ENCODE measurements at regions not wholly inside any gene's neighbourhood (a gene's known extent, or its start where the extent isn't known, plus 50 kb on each side); places are given as distances from the start of the nearest gene placed in this dataset.

DNA sequence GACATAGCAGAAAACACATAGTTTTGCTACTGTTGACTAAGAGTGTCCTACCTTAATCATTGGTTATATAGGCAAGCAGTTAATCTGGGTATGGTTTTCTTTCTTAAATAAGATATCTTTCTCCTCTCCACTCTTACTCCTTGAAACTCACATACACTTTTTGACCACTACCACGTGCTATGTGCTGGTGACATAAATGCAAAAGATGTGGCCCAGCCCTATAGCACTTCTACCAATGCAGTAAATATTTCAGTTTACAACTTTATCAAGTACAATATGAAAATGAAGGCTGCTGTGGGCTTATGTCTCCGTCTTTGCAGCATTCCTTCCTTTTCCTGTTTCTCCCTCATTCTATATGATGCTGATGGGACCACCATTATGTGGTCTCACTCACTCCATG is 410.2 kb upstream of the CFAP20DC start:
- TF ChIP-seq, protein P1, sequence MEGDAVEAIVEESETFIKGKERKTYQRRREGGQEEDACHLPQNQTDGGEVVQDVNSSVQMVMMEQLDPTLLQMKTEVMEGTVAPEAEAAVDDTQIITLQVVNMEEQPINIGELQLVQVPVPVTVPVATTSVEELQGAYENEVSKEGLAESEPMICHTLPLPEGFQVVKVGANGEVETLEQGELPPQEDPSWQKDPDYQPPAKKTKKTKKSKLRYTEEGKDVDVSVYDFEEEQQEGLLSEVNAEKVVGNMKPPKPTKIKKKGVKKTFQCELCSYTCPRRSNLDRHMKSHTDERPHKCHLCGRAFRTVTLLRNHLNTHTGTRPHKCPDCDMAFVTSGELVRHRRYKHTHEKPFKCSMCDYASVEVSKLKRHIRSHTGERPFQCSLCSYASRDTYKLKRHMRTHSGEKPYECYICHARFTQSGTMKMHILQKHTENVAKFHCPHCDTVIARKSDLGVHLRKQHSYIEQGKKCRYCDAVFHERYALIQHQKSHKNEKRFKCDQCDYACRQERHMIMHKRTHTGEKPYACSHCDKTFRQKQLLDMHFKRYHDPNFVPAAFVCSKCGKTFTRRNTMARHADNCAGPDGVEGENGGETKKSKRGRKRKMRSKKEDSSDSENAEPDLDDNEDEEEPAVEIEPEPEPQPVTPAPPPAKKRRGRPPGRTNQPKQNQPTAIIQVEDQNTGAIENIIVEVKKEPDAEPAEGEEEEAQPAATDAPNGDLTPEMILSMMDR (IDR thresholded peaks at IDR 0.05; ENCODE audit: low read length), result no peak
- TF ChIP-seq EZH2 (optimal IDR thresholded peaks at IDR 0.05; ENCODE audit: low read depth, low read length), result no peak

Measured in MM.1S (cell line).